ENCODE measurements at regions not wholly inside any gene's neighbourhood (a gene's known extent, or its start where the extent isn't known, plus 50 kb on each side); places are given as distances from the start of the nearest gene placed in this dataset.

GRCh38 chr4:137676357-137676998, 144.2 kb upstream of the PCDH18 start:
- DNase-seq (ENCODE audit: low spot score) = no peak

- peak; percentile 76 for DNase-seq (ENCODE audit: low spot score)
Measured at GRCh38 chr4:137674066-137674465, 141.8 kb upstream of the PCDH18 start.

GRCh38 chr4:137668885-137669545, 136.7 kb upstream of the PCDH18 start:
- no peak for DNase-seq (ENCODE audit: low spot score)

GRCh38 chr4:137664416-137664815, 132.1 kb upstream of the PCDH18 start:
- no peak for DNase-seq (ENCODE audit: low spot score)

- no peak for DNase-seq (ENCODE audit: low spot score)
Measured at GRCh38 chr4:137664046-137664387, 131.7 kb upstream of the PCDH18 start.

- DNase-seq (ENCODE audit: low spot score) = no peak
Measured at GRCh38 chr4:137663251-137664045, 131.2 kb upstream of the PCDH18 start.

- DNase-seq (ENCODE audit: low spot score) = peak; percentile 3
Measured at GRCh38 chr4:137661693-137662092, 129.4 kb upstream of the PCDH18 start.

GRCh38 chr4:137660211-137660610, 127.9 kb upstream of the PCDH18 start:
- DNase-seq (ENCODE audit: low spot score) = no peak

GRCh38 chr4:137659431-137659830, 127.1 kb upstream of the PCDH18 start:
- no peak for DNase-seq (ENCODE audit: low spot score)

GRCh38 chr4:137656661-137657060, 124.4 kb upstream of the PCDH18 start:
- DNase-seq (ENCODE audit: low spot score) = no peak

GRCh38 chr4:137655302-137655701, 123.0 kb upstream of the PCDH18 start:
- no peak for DNase-seq (ENCODE audit: low spot score)

- DNase-seq (ENCODE audit: low spot score) = no peak
Measured at GRCh38 chr4:137651128-137651527, 118.8 kb upstream of the PCDH18 start.

- DNase-seq (ENCODE audit: low spot score) = no peak
Measured at GRCh38 chr4:137649711-137650450, 117.6 kb upstream of the PCDH18 start.

- no peak for DNase-seq (ENCODE audit: low spot score)
Measured at GRCh38 chr4:137648531-137648930, 116.2 kb upstream of the PCDH18 start.

GRCh38 chr4:137647375-137647774, 115.1 kb upstream of the PCDH18 start:
- DNase-seq (ENCODE audit: low spot score) = no peak

- DNase-seq (ENCODE audit: low spot score) = no peak
Measured at GRCh38 chr4:137644201-137644600, 111.9 kb upstream of the PCDH18 start.

GRCh38 chr4:137641544-137641943, 109.2 kb upstream of the PCDH18 start:
- DNase-seq (ENCODE audit: low spot score) = no peak

GRCh38 chr4:137640838-137641158, 108.5 kb upstream of the PCDH18 start:
- no peak for DNase-seq (ENCODE audit: low spot score)

- DNase-seq (ENCODE audit: low spot score) = no peak
Measured at GRCh38 chr4:137640156-137640837, 108.0 kb upstream of the PCDH18 start.

- DNase-seq (ENCODE audit: low spot score) = no peak
Measured at GRCh38 chr4:137638934-137639333, 106.6 kb upstream of the PCDH18 start.

GRCh38 chr4:137635601-137636000, 103.3 kb upstream of the PCDH18 start:
- DNase-seq (ENCODE audit: low spot score) = no peak

- DNase-seq (ENCODE audit: low spot score) = no peak
Measured at GRCh38 chr4:137635108-137635507, 102.8 kb upstream of the PCDH18 start.
